Type B pancreatic cell (in vitro differentiated cells): ENCODE measurements at regions not wholly inside any gene's neighbourhood (a gene's known extent, or its start where the extent isn't known, plus 50 kb on each side); places are given as distances from the start of the nearest gene placed in this dataset.
A peak's percentile ranks its signal among the peaks of the same experiment; 100 is the strongest.

ENCODE experiments used
- DNase-seq: peaks from one replicate; pipeline ENCODE4 v3.0.0; 2021; ENCODE audit warnings: mixed read lengths; ENCODE audit not compliant: unreplicated experiment; ENCODE audit errors: extremely low spot score
- H3K27ac Mint-ChIP-seq: 2 replicates; pipeline ENCODE4 v1.8.0; 2021; ENCODE audit warnings: mild to moderate bottlenecking, mixed read lengths
- H3K27me3 Mint-ChIP-seq: 2 replicates; pipeline ENCODE4 v1.8.0; 2021; ENCODE audit warnings: mixed read lengths
- H3K36me3 Mint-ChIP-seq: 2 replicates; pipeline ENCODE4 v1.8.0; 2021; ENCODE audit warnings: mixed read lengths
- H3K4me1 Mint-ChIP-seq: one replicate; pipeline ENCODE4 v1.8.0; 2021; ENCODE audit warnings: mixed read lengths; ENCODE audit not compliant: unreplicated experiment
- H3K4me3 Mint-ChIP-seq: 2 replicates; pipeline ENCODE4 v1.8.0; 2021; ENCODE audit warnings: mild to moderate bottlenecking, mixed read lengths
- H3K9me3 Mint-ChIP-seq: 2 replicates; pipeline ENCODE4 v1.8.0; 2021; ENCODE audit warnings: mixed read lengths
- CTCF ChIP-seq: fragments of 200-600 bp; sonication (generic); conservative IDR thresholded peaks from 2 replicates; pipeline ENCODE4 v1.5.0; 2021; ENCODE audit warnings: antibody characterized with exemption, mild to moderate bottlenecking

- no peak for DNase-seq
- Mint-ChIP-seq H3K36me3 (no peaks in the 10 kb centered on the region), H3K27ac (no peak overlapping the region), H3K4me1 (peaks cover 12% of the 10 kb centered on the region), H3K9me3 (no peaks in the 10 kb centered on the region), H3K27me3 (peaks cover 30% of the 10 kb centered on the region), H3K4me3 (no peak overlapping the region)
- TF ChIP-seq CTCF, result no peak
Observed at GRCh38 chr5:176185133-176185733, 53.0 kb upstream of the SIMC1 start.

GRCh38 chr5:176186107-176186506, 52.1 kb upstream of the SIMC1 start:
- Mint-ChIP-seq H3K9me3 (no peaks in the 10 kb centered on the region), H3K27me3 (peaks cover 23% of the 10 kb centered on the region), H3K36me3 (no peaks in the 10 kb centered on the region), H3K4me1 (peaks cover 3% of the 10 kb centered on the region), H3K4me3 (no peak overlapping the region), H3K27ac (no peak overlapping the region)
- TF ChIP-seq CTCF, result no peak
- no peak for DNase-seq

DNA sequence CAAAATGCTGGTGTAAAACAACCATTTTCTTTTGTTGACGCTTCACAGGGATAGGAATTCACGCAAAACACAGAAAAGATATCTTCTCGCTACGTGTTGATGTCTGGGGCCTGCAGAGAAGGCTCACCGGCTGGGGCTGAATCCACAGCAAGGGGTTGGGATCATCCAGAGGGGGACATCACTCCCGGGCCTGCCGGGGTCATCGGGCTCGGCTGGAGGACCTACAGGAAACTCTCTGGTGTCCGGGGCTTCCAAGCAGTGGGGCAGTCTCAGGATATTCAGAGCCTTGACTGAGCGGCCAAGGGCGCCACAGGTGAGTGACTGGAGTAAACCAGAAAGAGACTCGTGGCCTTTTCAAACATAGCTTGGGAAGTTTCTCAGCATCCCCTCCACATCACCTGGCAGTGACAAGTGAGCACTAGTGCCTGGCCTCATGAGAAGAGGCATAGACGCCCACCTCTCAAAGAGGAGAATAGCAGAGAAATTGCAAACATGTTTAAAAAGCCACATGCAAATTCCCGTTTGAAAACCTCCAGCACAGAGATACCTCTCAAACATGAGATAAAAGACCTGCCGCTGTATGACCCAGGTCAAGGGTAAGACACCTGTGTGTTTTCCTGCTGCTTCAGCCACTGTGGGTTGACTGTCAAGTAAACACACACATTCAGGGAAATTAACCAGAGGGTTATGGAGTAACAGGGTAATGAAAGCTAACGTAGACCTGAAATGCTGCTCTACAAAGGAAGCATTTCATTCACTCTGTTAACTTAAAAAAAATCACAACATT, 50.8 kb upstream of the SIMC1 start:
- no peak overlapping the region for H3K27ac Mint-ChIP-seq
- DNase-seq, result peak; percentile 39
- H3K9me3 Mint-ChIP-seq, result no peaks in the 10 kb centered on the region
- H3K4me3 Mint-ChIP-seq, result no peak overlapping the region
- H3K27me3 Mint-ChIP-seq, result peaks cover 11% of the 10 kb centered on the region
- TF ChIP-seq CTCF, result no peak
- no peaks in the 10 kb centered on the region for H3K4me1 Mint-ChIP-seq
- H3K36me3 Mint-ChIP-seq, result no peaks in the 10 kb centered on the region

DNA sequence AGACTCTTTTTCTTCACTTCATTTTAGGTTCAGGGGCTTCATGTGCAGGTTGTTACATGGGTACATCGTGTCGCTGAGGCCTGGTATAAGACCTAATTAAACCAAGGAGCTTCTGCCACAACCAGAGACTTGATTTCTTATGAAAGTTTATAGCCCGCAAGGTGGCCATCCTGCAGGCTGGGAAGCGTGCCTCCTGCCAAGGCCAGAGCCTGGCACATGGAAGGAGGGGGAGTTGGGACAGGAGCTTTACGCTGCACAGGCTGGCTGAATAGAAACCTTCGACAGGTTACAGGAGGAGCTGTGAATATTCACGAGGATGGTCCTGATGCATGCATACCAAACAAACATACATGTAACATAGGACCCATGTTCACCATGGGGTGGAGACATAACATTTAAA, 50.1 kb upstream of the SIMC1 start:
- DNase-seq, result peak; percentile 32
- no peak overlapping the region for H3K4me3 Mint-ChIP-seq
- H3K4me1 Mint-ChIP-seq, result no peaks in the 10 kb centered on the region
- no peaks in the 10 kb centered on the region for H3K36me3 Mint-ChIP-seq
- TF ChIP-seq CTCF, result no peak
- H3K9me3 Mint-ChIP-seq, result no peaks in the 10 kb centered on the region
- H3K27me3 Mint-ChIP-seq, result peaks cover 8% of the 10 kb centered on the region
- no peak overlapping the region for H3K27ac Mint-ChIP-seq
